GM12865 (cell line): ENCODE measurements at regions not wholly inside any gene's neighbourhood (a gene's known extent, or its start where the extent isn't known, plus 50 kb on each side); places are given as distances from the start of the nearest gene placed in this dataset.

Source experiments
- DNase-seq: peaks from one replicate; pipeline ENCODE4 v3.0.0; 2010; ENCODE audit warnings: low read depth
- H3K4me3 ChIP-seq: 2 replicates; pipeline ENCODE4 v1.5.1; 2011; ENCODE audit warnings: mild to moderate bottlenecking, low read depth, low read length, control low read depth
- TF ChIP-seq, protein P1 (sequence below): IDR thresholded peaks from 2 replicates; pipeline ENCODE4 v1.5.1; 2011; ENCODE audit warnings: low read length, control low read depth, low read depth, inconsistent platforms; ENCODE audit not compliant: insufficient read depth; ENCODE audit errors: missing control alignments

DNA sequence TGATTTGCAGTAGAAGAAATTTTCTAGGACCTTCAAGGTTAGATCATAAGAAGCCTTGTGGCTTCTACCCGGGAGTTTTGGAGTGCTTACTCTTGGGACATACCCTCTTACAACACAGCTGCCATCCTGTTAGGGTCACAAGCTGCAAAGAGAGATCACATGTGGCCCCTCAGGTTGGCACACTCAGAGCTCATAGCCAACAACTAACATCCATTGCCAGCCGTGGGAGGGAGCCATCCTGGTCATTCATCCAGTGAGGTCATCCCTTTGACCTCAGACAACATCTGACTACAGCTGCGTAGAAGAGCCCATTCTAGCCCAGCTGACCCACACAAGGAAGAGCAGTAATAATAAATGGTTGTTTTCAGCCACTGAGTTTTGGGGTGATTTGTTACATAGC, 76.9 kb upstream of the NABP1 start:
- no peak for DNase-seq
- TF ChIP-seq, protein P1, sequence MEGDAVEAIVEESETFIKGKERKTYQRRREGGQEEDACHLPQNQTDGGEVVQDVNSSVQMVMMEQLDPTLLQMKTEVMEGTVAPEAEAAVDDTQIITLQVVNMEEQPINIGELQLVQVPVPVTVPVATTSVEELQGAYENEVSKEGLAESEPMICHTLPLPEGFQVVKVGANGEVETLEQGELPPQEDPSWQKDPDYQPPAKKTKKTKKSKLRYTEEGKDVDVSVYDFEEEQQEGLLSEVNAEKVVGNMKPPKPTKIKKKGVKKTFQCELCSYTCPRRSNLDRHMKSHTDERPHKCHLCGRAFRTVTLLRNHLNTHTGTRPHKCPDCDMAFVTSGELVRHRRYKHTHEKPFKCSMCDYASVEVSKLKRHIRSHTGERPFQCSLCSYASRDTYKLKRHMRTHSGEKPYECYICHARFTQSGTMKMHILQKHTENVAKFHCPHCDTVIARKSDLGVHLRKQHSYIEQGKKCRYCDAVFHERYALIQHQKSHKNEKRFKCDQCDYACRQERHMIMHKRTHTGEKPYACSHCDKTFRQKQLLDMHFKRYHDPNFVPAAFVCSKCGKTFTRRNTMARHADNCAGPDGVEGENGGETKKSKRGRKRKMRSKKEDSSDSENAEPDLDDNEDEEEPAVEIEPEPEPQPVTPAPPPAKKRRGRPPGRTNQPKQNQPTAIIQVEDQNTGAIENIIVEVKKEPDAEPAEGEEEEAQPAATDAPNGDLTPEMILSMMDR, result no peak

DNA sequence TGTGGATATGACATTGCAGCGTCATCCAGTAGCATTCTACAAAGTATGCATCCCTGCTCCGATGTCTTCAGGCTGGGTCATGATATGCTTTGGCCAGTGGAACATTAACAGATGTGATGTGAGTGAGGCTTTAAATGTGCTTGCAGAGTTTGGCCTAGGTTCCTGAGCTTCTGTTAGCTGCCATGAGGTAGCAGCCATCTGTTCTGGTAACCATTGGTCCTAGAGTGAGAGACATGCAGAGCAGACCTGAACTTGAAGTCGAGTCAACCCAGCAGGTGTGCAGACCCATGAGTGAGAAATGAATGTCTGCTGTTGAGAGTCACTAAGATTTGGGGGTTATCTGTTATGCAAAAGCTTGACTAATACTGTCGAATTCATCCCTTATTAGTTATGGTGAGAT, 73.8 kb upstream of the NABP1 start:
- TF ChIP-seq, protein P1, result no peak
- H3K4me3 ChIP-seq, result no peak overlapping the region
- no peak for DNase-seq

More for the DNA sequence above, 76.9 kb upstream of the NABP1 start:
- no peak overlapping the region for H3K4me3 ChIP-seq

DNA sequence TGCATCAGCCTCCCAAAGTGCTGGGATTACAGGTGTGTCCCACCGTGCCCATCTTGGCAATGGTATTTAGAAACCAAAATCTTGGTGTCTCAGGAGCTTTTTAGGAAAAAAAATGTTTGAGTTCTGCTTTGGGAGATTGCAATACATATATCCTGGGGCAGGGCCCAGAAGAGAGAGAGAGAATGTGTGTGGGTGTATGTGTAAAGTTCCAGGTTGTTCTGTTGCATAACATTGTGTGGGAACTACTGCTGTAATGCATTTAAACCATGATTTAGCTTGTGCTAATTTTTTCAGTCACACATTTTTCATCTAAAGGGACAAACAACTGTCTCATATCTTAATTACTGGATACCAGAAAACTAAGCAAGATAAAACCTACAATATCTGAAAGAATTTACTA, 70.8 kb upstream of the NABP1 start:
- TF ChIP-seq, protein P1, result no peak
- DNase-seq, result no peak
- no peak overlapping the region for H3K4me3 ChIP-seq

DNA sequence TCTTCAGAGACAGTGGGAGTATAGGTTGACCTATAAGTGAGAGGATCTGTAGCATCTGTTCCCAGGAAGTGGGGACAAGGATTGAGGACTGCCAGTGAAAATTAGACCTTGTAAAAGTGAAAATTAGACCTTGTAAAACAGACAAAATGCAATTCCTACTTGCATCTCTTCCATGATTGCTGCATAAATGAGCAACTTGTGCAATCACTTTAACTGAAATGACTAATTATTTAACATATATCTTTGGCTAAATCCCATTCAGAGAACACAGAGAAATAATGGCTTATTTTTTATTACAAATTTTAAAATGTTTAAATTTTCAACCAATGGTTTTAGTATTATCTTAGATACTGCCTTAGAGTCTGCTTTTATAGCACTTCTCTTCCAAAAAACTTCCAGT, 67.2 kb upstream of the NABP1 start:
- H3K4me3 ChIP-seq, result no peak overlapping the region
- TF ChIP-seq, protein P1, result no peak
- DNase-seq, result no peak

DNA sequence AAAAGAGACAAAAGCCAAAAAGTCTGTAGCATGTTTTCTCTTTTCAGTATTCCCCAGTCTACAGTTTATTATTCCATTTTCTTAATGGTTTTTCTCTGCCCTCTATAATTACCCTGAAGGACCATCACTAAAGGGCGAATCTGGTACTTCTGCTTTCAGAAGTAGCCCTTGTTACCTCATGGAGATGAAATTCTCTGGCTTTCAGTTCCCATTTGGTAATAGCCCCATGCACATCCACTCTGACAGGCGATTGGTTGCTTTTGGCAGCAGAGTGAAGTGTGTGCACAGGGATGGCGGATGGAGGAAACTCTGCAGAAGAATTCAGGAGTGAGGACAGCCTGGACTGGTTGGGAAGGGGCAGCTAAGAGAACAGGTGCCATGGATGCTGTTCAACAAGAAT, 66.3 kb upstream of the NABP1 start:
- TF ChIP-seq, protein P1, result no peak
- peak; percentile 62 for DNase-seq
- H3K4me3 ChIP-seq, result no peak overlapping the region

DNA sequence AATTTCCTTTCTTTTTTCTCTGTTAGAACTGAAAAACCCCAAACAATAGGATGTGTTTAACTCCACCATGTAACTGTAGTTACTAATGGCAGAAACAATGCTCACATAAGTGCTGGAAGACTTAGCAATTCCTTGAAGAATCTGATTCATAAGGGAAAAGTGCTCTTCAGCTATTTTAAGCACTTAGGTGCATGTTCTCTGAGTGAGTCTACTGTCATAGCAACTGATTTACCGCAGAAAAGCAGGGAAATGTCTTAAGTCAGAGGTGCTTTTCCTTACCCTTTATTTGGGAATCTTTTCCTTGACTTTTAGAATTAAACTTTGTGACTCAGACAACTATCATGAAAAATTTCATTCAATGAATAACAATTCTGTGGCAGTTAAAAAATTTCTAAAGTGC, 65.4 kb upstream of the NABP1 start:
- DNase-seq, result no peak
- TF ChIP-seq, protein P1, result no peak
- no peak overlapping the region for H3K4me3 ChIP-seq

DNA sequence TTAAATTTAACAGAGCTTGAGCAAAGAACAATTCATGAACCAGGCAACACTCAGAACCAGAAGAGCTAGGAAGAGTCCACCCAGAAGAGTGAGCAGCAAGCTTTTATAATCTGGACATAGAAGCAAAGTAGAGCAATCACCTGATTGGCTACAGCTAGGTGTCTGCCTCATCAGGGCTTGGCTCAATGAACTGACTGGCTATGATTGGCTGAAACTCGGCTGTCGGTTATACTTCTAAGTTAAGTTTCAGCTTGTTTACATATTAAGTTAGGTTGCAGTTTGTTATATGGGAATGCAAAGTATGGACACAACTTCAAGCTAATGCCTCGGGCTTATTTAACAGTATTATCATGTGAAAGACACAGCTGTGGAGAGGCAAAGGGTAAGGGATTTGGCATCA, 63.2 kb upstream of the NABP1 start:
- no peak overlapping the region for H3K4me3 ChIP-seq
- DNase-seq, result no peak
- TF ChIP-seq, protein P1, result no peak
